Posterior cingulate gyrus (tissue), 11 donors: ENCODE measurements at regions not wholly inside any gene's neighbourhood (a gene's known extent, or its start where the extent isn't known, plus 50 kb on each side); places are given as distances from the start of the nearest gene placed in this dataset.
"Not testable (repeated sequence)": the region's sequence is repeated elsewhere in the genome, so short reads cannot be mapped to it uniquely, and the experiment has no call there.

Experiments used
- DNase-seq, 10 donors: peaks; one replicate each; pipeline versions ENCODE4 v3.0.0 to v3.0.0-alpha.2; 2020 to 2021; ENCODE audit warnings: mixed read lengths in 3 of 10
- intact Hi-C: fragments of 100-400 bp; cut with DNase I; formaldehyde crosslinking; loops from one replicate; pipeline ENCODE4 v1.15.1; 2023

DNA sequence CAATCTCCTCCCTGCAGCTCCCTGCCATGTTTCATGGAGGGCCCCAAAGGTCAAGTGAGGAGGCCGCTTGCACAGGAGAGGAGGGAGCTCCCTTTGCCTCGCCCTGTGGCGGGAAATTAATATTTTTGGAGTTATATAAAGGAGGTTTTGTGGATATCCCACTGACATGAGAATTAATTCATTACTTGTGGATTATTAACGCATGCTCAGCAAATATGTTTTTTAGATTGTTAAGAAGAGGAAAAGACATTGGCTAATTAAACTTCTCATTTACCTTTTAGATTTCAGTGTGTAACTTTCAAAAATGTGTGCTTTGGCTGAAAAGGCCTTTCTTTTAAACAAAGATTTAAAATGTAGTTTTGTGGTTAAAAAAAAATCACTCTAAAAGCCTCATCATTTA lies 474.0 kb downstream of the SOCS6 start:
- intact Hi-C loops = no loop called here
- DNase-seq = no peak

DNA sequence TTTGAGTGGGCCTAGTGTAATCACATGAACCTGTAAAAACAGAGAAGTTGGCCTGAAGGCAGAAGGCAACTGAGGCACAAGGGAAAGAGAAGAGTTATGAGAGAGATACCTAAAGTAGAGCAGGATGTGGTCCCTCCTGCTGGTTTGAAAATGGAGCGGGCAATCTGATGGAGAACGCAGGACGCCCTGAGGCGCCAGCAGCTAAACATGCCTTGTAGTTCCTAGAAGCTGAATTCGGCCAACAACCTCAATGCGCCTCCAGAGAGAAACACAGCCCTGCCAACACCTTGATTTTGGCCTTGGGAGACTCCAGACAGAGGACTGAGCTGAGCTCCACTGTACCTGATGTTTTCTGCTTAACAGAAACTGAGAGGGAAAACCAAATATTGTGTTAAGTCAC lies 469.9 kb downstream of the SOCS6 start:
- intact Hi-C loops = no loop called here
- no peak for DNase-seq

DNA sequence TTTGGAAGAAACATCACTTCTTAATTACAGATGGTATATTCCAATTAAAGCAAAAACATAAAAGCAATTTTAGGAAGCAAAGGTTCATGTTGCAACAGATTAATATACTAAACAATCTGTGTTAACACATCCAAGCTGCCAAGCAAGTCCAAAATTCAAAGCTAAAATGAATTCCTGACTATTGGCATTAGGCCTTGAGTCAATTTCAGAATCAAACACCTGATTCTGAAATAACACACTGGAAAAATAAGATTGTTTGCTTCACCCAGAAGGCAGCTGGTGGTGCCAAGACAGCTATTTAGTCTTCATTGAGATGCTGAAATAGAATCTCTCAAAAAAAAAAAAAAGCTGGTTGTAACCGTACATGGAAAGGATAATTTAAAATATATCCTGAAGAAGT lies 465.6 kb downstream of the SOCS6 start:
- DNase-seq = no peak
- intact Hi-C loops = no loop called here

DNA sequence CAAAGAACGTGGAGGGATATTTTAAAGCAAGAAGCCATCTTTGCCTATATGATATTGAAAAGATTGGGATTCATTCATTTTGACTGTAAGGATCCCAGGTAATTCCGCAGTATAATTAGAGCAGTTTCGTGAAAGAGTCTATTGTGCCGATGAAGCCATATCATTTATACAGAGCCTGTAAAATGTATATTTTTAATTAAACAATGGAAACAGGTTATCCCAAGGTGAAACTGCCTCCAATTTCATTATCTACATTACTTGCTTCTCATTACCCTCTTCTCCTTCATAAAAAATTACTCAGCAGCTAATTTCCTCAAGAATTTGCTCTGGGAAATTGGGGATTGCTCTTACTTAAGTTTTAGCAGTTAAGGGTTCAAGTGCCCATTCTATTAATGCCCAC lies 444.1 kb downstream of the SOCS6 start:
- no peak for DNase-seq
- intact Hi-C loops = no loop called here

DNA sequence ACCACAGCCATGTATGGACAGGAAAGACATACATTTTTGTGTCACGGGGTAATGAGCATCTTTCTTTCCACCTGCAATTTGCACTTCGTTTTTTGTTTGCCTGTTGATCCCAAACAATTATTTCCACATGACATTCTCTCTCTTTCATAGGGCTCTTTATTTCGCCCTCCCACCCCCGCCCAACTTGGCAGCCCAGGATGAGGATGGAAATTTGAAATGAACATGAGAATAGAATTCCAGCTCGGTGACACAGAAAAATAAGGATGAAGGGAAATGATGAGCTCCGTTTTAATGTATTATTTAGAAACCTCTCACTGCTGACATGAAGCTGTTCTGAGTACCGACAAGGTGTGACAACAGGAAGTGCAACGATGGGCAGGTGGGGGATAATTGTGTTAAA lies 443.3 kb downstream of the SOCS6 start:
- intact Hi-C loops = no loop called here
- DNase-seq = no peak

DNA sequence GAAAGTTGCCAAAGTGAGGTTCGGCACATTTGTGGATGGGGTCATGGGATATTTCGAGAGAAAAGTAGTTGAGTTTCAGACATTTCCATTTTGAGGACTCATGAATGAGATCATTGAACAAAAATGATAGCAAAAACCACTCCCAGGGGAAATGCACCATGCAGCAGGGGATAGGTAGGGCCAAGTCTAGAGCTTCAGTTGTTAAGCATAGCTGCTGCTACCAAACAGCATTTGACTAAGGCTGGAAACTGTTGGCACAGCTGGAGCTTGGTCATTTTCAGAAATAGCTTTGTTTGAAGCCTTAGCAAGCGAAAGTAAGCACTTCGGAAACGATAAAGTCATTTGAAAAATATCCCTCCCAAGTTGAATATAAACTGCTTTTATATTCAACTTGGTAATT lies 431.8 kb downstream of the SOCS6 start:
- intact Hi-C loops = no loop called here
- no peak for DNase-seq

DNA sequence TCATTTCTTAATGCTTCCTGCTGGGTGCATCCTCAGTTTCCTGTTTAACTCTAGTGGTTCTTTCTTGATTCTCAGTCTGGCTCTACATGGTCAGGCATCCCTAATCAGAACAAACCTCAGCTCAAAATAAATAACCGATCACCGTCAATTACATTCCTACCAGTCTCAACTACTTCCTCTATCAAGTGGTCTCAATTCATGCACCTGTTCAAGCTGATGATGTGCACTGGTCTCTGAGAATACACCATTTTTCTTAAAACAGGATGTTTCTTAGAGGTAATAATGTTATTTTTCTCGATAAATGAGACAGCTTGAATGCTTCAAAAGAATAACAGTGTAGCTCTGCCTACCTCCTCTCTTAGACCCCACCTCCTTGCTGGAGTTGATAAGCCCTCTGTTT lies 420.9 kb downstream of the SOCS6 start:
- intact Hi-C loops = no loop called here
- DNase-seq = no peak

DNA sequence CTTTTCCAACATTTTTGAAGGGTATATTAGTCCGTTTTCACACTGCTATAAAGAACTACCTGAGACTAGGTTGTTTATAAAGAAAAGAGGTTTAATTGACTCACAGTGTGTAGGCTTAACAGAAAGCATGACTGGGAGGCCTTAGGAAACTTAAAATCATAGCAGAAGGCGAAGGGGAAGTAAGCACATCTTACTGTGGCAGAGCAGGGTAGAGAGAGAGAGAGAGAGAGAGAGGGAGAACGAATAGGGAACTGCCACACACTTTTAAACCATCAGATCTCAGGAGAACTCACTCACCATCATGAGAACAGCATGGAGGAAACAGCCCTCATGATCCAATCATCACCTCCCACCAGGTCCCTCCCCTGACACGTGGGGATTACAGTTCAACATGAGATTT lies 420.3 kb downstream of the SOCS6 start:
- intact Hi-C loops = no loop called here
- no peak for DNase-seq

DNA sequence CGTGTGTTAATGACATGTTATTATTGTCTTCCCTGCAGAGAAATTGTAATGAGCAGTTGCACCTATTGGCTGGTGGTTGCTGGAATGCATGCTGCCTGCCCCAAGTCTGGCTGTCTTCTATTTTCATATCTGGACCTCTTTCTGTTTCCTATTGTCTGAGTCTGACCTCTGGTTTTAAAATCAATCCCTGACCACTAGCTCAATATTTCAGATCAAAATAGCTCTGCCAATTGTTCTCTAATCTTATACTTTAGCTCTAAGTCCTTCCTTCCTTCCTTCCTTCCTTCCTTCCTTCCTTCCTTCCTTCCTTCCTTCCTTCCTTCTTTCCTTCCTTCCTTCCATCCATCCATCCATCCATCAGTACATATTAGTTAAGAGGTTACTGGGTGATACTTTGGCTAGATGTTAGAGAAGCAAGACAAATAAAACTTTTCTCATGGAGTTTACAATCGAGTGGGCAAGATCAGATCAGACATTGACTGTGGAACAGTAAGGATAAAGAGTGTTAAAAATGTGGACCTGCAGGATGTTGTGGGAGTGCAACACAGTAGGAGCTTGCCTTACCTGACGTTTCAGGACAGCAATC lies 417.1 kb downstream of the SOCS6 start:
- intact Hi-C loops = no loop called here
- no peak for DNase-seq

DNA sequence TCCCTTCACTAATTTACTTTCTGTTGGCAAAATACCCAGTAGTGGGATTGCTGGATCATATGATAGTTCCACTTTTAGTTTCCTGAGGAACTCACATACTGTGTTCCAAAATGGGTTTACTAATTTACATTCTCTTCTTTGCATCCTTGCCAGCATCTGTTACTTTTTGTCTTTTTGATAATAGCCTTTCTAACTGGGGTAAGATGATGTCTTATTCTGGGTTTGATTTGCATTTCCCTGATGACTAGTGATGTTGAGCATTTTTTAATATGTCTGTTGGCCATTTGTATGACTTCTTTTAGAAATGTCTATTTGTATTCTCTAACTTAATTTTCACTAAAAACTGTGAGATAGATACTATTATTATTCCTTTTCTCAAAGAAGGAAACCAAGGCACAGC lies 411.7 kb downstream of the SOCS6 start:
- no peak for DNase-seq
- intact Hi-C loops = no loop called here

DNA sequence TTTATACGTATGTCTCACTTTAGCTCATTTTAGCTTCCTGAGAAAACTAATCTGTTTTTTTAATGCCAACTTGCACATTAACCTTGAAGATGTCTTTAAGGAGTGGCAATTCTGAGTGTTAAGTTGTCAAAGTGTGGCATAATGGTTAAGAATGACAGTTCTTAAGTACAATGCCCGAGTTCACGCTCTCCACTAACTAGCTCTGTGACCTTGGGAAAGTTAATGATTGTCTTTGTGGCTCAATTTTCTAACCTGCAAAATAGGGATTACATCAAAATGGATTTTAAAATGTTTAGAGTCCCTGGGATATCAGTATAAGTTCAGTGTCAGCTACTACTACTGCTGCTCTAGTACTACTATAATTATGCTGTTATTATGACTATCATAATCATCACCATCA lies 409.7 kb downstream of the SOCS6 start:
- DNase-seq = no peak
- intact Hi-C loops = no loop called here

DNA sequence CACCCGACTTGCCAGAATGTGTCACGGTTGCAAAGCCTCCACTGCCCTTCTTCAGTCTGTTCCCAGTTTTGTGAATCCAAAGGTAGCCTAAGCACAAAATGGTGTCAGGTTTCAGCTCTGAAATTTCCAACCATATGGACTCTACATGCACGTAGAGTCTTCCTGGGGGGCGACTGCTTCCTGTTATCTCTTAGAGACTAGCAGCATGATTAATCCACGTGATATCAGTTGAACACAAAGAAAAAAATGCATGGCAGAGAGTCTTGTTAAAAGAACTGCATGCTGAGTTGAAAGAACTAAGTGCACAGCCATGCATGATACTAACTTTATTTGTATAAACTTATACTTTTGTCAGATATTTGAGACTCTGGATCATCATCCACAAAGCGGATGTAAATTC lies 404.4 kb downstream of the SOCS6 start:
- intact Hi-C loops = no loop called here
- no peak for DNase-seq

DNA sequence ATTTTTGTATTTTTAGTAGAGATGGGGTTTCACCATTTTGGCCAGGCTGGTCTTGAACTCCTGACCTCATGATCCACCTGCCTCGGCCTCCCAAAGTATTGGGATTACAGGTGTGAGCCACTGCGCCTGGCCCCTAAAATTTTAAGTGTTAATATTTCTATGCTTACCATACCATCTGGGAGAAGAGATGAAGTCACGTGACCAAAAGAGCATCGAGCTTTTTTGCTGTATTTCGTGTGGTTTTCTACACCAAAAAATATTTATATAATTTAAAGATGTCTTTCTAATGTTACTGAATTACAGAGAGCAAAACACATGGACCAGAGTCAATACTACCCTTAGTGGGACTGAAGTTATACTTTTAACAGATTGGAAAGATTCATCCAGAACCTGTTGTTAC lies 400.9 kb downstream of the SOCS6 start:
- intact Hi-C loops = not testable (repeated sequence)

DNA sequence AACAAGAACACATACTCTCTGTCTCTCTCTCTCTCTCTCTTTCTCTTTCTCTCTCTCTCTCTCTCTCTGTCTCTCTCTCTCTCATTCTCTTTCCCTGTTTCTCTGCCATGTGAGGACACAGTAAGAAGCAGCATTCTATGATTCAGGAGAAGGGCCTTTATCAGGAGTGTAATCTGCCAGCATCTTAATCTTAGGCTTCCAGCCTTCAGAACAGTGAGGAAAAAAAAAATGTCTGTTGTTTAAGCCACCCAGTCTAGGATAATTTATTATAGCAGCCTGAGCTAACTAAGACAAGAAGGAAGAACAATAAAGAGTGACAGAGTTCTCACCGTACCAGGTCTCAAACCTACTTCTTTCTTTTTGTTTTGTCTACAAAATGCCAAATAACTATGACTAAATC lies 399.4 kb downstream of the SOCS6 start:
- no peak for DNase-seq
- intact Hi-C loops = no loop called here

More for the DNA sequence above, 400.9 kb downstream of the SOCS6 start:
- DNase-seq = not testable (repeated sequence)

DNA sequence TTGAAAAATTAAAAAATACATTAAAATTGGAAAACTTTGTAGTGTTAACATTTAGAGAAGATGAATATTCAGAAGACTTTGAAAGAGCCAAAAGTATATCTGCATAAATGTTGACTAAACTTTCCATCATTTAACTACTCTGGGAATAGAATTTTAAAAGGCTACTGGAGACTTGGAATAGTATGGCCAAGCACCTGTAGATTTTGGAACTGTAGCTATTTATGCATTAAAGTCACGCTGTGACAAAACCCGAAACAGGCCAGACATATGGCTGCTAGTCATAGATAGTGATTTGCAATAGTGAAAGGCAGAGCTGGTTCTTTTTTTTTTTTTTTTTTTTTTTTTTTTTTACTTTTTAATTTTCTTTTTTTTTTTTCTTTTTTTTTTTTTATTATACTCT lies 396.0 kb downstream of the SOCS6 start:
- intact Hi-C loops = no loop called here
- no peak for DNase-seq

DNA sequence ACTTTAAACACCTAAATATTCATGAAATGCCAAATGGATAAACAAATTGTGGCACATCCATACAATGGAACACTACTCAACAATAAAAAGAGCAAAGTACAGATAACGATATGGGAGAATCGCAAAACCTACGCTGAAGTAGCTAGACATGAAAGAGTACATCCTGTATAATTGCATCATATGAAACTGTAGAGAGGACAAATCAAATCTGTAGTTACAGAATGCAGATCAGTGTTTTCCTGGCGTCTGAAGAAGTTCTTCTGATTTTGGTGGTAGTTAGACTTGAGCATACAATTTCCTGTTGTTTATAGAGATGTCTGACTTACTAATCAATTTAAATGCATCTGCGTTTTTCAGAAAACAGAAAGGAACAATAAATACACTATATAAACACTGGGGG lies 394.4 kb downstream of the SOCS6 start:
- intact Hi-C loops = no loop called here
- no peak for DNase-seq

DNA sequence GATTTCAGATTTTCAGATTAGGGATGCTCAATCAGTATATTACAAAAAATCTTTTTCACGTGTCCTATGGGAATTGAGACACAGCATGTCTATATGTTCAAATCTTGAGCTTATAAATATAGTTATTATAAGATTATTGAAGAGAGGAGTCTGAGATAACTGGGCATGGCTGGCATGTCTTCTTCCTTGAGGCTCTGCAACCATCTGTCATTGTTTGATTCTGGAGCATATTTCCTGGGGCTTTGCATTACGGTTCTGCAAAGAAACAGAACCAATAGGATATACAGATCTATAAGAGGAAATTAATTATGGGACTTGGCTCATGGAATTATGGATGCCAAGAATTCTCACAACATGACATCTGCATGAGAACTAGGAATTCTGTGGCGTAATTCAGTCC lies 386.1 kb downstream of the SOCS6 start:
- intact Hi-C loops = no loop called here
- DNase-seq = no peak

DNA sequence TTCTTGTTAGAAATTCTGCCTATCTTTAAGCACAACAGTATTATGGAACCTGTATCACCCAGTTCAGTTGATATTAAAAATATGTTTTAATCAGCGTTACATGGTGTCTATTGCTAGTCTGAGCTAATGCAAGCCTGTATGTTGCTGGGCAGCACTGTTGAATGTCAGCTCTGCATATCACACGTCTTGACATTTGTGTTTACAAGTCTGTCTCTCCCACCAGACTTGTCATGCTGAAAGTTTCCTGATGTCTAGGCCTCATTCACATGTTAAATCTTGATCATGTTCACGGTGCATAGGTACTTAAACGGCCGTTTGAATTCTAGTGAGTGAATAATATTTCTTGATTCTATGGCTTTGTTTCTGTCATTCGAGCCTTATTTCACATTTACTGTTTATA lies 385.0 kb downstream of the SOCS6 start:
- DNase-seq = no peak
- intact Hi-C loops = no loop called here

DNA sequence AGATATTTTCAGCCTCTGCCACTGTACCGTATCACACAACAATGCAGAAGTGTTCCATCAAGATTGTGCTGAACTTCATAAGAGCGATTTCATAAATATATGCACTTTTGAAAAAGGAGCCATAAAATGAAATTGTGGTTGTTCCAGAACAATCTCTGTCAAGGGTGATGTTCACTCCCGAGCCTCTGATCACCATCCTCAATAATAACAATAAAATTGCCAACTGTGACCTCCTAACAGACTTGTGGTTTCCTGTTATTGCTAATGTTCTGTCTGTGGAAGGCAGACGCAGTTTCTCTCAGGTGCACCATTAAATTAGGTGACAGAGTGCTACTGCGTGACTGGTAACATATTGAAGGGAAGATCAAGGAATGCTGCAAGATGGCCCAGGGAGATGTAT lies 383.7 kb downstream of the SOCS6 start:
- no peak for DNase-seq
- intact Hi-C loops = no loop called here

DNA sequence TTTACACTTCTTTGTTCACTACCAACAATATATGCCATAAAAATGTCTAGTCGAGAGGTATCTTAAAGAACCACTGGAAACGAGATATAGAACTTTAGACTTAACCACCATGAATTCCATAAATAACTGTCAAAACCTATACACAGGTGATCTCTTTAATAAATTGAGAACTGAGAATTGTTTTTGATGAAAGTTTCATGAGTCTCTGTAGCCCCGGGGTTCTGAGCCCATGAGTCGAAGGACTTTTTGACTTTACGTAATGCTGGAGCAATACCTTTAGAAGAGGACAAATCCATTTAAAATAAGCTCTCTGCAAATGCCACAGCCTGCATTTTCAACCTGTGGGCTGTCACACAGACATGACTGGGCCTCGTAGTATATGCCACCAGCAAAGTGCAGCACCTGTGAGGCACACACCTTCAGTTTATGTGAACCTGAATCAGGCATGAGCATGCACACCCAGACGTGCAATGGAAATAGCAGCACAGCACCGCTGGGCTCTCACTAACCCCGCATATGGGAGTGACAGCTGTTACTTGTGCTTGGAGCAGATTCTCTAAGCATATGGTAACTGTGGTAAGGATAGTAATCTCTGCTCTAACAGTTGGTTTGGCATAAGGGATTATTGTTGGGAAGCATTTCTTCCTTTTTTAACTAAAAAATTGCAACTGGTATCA lies 383.2 kb downstream of the SOCS6 start:
- peak in 1 of 10 donors; percentile 61 for DNase-seq
- intact Hi-C loops = no loop called here

DNA sequence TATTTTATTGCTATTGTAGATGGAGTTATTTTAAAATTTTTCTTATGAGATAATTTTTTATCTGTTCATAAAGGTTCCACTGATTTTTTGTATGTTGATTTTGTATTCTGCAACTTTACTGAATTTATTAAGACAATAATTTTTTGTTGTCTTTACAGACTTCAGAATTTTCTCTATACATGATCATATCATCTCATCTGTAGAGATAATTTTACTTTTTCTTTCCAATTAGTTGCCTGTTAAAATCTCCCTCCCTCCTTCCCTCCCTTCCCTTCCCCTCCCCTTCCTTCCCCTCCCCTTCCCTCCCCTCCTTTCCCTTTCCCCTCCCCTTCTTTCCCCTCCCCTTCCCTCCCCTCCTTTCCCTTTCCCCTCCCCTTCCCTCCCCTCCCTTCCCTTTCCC lies 378.1 kb downstream of the SOCS6 start:
- intact Hi-C loops = no loop called here
- DNase-seq = no peak

DNA sequence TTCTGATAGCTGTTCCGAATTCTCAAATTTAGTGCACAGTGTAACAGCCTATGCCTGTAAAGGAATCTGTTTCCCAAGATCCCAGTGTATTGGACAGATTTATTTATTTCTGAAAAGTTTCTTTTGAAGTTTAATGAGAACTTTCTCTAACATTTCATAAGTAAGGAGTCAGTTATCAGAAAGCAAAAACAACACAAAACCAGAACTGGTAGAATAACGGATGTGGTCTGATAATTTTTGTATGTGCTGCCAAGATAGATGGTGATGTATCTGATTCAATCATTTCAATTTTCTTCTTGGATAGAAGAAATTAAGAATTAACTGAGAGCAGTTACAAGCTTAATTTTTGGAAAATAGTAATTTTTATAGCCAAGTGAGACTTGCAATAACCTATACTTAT lies 374.3 kb downstream of the SOCS6 start:
- no peak for DNase-seq
- intact Hi-C loops = no loop called here

DNA sequence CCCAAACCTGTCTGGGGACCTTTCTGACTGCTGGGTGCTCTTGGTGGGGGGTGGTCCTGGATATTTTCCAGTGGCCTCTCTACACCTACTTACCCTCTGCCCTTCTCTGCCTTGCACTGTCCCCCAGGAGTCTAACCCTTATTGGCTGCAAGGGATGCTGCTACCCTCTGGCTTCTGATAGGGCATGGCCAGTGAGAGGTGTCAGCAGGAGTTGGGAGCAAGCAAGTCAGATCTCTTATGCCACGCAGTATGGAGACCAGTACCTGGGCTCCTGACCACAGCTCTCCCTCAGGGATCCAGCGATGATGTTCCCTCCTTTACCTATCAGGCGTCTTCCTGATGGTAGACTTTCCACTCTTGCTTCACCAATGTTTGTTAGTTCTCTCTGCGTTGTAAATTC lies 373.7 kb downstream of the SOCS6 start:
- DNase-seq = no peak
- intact Hi-C loops = no loop called here
